SK-N-SH treated with all-trans-retinoic acid at 6 μM for 48 hours (cell line): ENCODE measurements at regions not wholly inside any gene's neighbourhood (a gene's known extent, or its start where the extent isn't known, plus 50 kb on each side); places are given as distances from the start of the nearest gene placed in this dataset.

Experiments used
- ATAC-seq: fragments of 200-7000 bp; cut with Tn5 transposase; 3 replicates; pipeline ENCODE4 v1.9.1; 2020; ENCODE audit warnings: mild to moderate bottlenecking, moderate library complexity
- ARNTL ChIP-seq: fragments of 450-650 bp; formaldehyde crosslinking; IDR thresholded peaks from 2 replicates; pipeline ENCODE4 v1.5.0; 2020; ENCODE audit warnings: low read depth, mild to moderate bottlenecking, moderate library complexity, borderline replicate concordance
- BACH2 ChIP-seq: fragments of 250-450 bp; sonication (Bioruptor Pico); IDR thresholded peaks from 2 replicates; pipeline ENCODE4 v1.9.0; 2021; ENCODE audit warnings: mild to moderate bottlenecking, borderline replicate concordance
- CREB5 ChIP-seq: fragments of 250-450 bp; sonication (Bioruptor Pico); IDR thresholded peaks from 2 replicates; pipeline ENCODE4 v1.5.1; 2020; ENCODE audit warnings: low read depth, mild to moderate bottlenecking, moderate library complexity
- CSDC2 ChIP-seq: fragments of 250-450 bp; sonication (Bioruptor Pico); IDR thresholded peaks from 2 replicates; pipeline ENCODE4 v1.5.0; 2020; ENCODE audit warnings: mild to moderate bottlenecking, moderate library complexity
- ESRRG ChIP-seq: fragments of 250-450 bp; sonication (Bioruptor Pico); IDR thresholded peaks from 2 replicates; pipeline ENCODE4 v1.6.1; 2021; ENCODE audit warnings: mild to moderate bottlenecking
- GLIS3 ChIP-seq: fragments of 250-450 bp; sonication (Bioruptor Pico); IDR thresholded peaks from 2 replicates; pipeline ENCODE4 v1.5.0; 2020; ENCODE audit warnings: mild to moderate bottlenecking, moderate library complexity
- ISL1 ChIP-seq: fragments of 250-450 bp; sonication (Bioruptor Pico); IDR thresholded peaks from 2 replicates; pipeline ENCODE4 v2.1.2; 2022; ENCODE audit warnings: mild to moderate bottlenecking, moderate library complexity
- OSR1 ChIP-seq: fragments of 250-450 bp; sonication (Bioruptor Pico); IDR thresholded peaks from 2 replicates; pipeline ENCODE4 v1.8.0; 2022; ENCODE audit warnings: moderate library complexity, mild to moderate bottlenecking, inconsistent platforms
- POU6F1 ChIP-seq: fragments of 250-450 bp; sonication (Bioruptor Pico); IDR thresholded peaks from 2 replicates; pipeline ENCODE4 v1.8.0; 2021; ENCODE audit warnings: low read depth, mild to moderate bottlenecking, moderate library complexity, borderline replicate concordance
- PPARA ChIP-seq: fragments of 250-450 bp; sonication (Bioruptor Pico); IDR thresholded peaks from 2 replicates; pipeline ENCODE4 v1.5.0; 2020; ENCODE audit warnings: mild to moderate bottlenecking, borderline replicate concordance
- SNAI2 ChIP-seq: fragments of 250-450 bp; sonication (Bioruptor Pico); IDR thresholded peaks from 2 replicates; pipeline ENCODE4 v1.5.0; 2020; ENCODE audit warnings: mild to moderate bottlenecking, moderate library complexity
- TCF4 ChIP-seq: fragments of 250-450 bp; sonication (Bioruptor Pico); IDR thresholded peaks from 2 replicates; pipeline ENCODE4 v1.8.0; 2021; ENCODE audit warnings: mild to moderate bottlenecking, moderate library complexity, borderline replicate concordance
- TOX ChIP-seq: fragments of 250-450 bp; sonication (Bioruptor Pico); IDR thresholded peaks from 2 replicates; pipeline ENCODE4 v1.8.0; 2021; ENCODE audit warnings: mild to moderate bottlenecking, moderate library complexity, borderline replicate concordance
- ZC3H10 ChIP-seq: fragments of 250-450 bp; sonication (Bioruptor Pico); IDR thresholded peaks from 2 replicates; pipeline ENCODE4 v1.5.1; 2021; ENCODE audit warnings: mild to moderate bottlenecking, moderate library complexity
- ZFP3 ChIP-seq: fragments of 250-450 bp; sonication (Bioruptor Pico); IDR thresholded peaks from 2 replicates; pipeline ENCODE4 v1.5.0; 2020; ENCODE audit warnings: mild to moderate bottlenecking, moderate library complexity
- ZFP30 ChIP-seq: fragments of 450-650 bp; formaldehyde crosslinking; IDR thresholded peaks from 2 replicates; pipeline ENCODE4 v1.5.0; 2022; ENCODE audit warnings: mild to moderate bottlenecking, moderate library complexity
- ZNF565 ChIP-seq: fragments of 450-650 bp; formaldehyde crosslinking; conservative IDR thresholded peaks from 2 replicates; pipeline ENCODE4 v1.5.0; 2020; ENCODE audit warnings: low read depth, mild to moderate bottlenecking, moderate library complexity
- ZNF70 ChIP-seq: fragments of 450-650 bp; formaldehyde crosslinking; IDR thresholded peaks from 2 replicates; pipeline ENCODE4 v1.5.0; 2020; ENCODE audit warnings: mild to moderate bottlenecking, moderate library complexity
- ZNF8 ChIP-seq: fragments of 450-650 bp; formaldehyde crosslinking; IDR thresholded peaks from 2 replicates; pipeline ENCODE4 v1.5.0; 2020; ENCODE audit warnings: mild to moderate bottlenecking, moderate library complexity
- TF ChIP-seq, protein P1 (sequence below): fragments of 250-450 bp; sonication (Bioruptor Pico); IDR thresholded peaks from 2 replicates; pipeline ENCODE4 v1.5.1; 2021; ENCODE audit warnings: mild to moderate bottlenecking, moderate library complexity

GRCh38 chr6:797479-798077 is 104.6 kb upstream of the EXOC2 start:
- TF ChIP-seq ZFP30 (CRISPR knock-in tag) (no peak), ZC3H10 (no peak), BACH2 (CRISPR knock-in tag) (no peak), TOX (CRISPR knock-in tag) (no peak), ARNTL (no peak), ISL1 (CRISPR knock-in tag) (no peak), SNAI2 (CRISPR knock-in tag) (no peak), PPARA (no peak), OSR1 (CRISPR knock-in tag) (no peak), ZNF565 (CRISPR knock-in tag) (no peak), ZFP3 (CRISPR knock-in tag) (no peak), ESRRG (CRISPR knock-in tag) (no peak), CREB5 (CRISPR knock-in tag) (no peak), TCF4 (CRISPR knock-in tag) (no peak), POU6F1 (no peak)
- TF ChIP-seq, protein P1, sequence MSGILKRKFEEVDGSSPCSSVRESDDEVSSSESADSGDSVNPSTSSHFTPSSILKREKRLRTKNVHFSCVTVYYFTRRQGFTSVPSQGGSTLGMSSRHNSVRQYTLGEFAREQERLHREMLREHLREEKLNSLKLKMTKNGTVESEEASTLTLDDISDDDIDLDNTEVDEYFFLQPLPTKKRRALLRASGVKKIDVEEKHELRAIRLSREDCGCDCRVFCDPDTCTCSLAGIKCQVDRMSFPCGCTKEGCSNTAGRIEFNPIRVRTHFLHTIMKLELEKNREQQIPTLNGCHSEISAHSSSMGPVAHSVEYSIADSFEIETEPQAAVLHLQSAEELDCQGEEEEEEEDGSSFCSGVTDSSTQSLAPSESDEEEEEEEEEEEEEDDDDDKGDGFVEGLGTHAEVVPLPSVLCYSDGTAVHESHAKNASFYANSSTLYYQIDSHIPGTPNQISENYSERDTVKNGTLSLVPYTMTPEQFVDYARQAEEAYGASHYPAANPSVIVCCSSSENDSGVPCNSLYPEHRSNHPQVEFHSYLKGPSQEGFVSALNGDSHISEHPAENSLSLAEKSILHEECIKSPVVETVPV (CRISPR knock-in tag) = no peak
- ATAC-seq = peak; percentile 82

GRCh38 chr6:795046-795685 is 102.2 kb upstream of the EXOC2 start:
- TF ChIP-seq ZNF565 (CRISPR knock-in tag) (no peak), ZFP3 (CRISPR knock-in tag) (no peak), SNAI2 (CRISPR knock-in tag) (no peak), ARNTL (no peak), POU6F1 (no peak), ESRRG (CRISPR knock-in tag) (no peak), PPARA (no peak), ZC3H10 (no peak), ZNF70 (CRISPR knock-in tag) (no peak), ISL1 (CRISPR knock-in tag) (no peak), ZNF8 (CRISPR knock-in tag) (no peak), TOX (CRISPR knock-in tag) (no peak), TCF4 (CRISPR knock-in tag) (no peak), OSR1 (CRISPR knock-in tag) (no peak), ZFP30 (CRISPR knock-in tag) (no peak)
- TF ChIP-seq, protein P1 (CRISPR knock-in tag) = no peak
- ATAC-seq = no peak

- no peak for ATAC-seq
- TF ChIP-seq ARNTL = no peak
- TF ChIP-seq GLIS3 (CRISPR knock-in tag) = no peak
- TF ChIP-seq ZC3H10 = no peak
- no peak for TF ChIP-seq ZFP30 (CRISPR knock-in tag)
- no peak for TF ChIP-seq ZNF8 (CRISPR knock-in tag)
- TF ChIP-seq ZFP3 (CRISPR knock-in tag) = no peak
- TF ChIP-seq, protein P1 (CRISPR knock-in tag) = no peak
- no peak for TF ChIP-seq CSDC2 (CRISPR knock-in tag)
- TF ChIP-seq SNAI2 (CRISPR knock-in tag) = no peak
- TF ChIP-seq BACH2 (CRISPR knock-in tag) = no peak
- TF ChIP-seq ZNF70 (CRISPR knock-in tag) = no peak
- no peak for TF ChIP-seq ZNF565 (CRISPR knock-in tag)
- no peak for TF ChIP-seq POU6F1
- no peak for TF ChIP-seq ESRRG (CRISPR knock-in tag)
- no peak for TF ChIP-seq CREB5 (CRISPR knock-in tag)
Observed at GRCh38 chr6:793261-793660, 100.3 kb upstream of the EXOC2 start.
